IPS-20b (cell line): ENCODE measurements at regions not wholly inside any gene's neighbourhood (a gene's known extent, or its start where the extent isn't known, plus 50 kb on each side); places are given as distances from the start of the nearest gene placed in this dataset.

Experiments used
- H3K27ac ChIP-seq: one replicate; pipeline ENCODE4 v1.5.1; 2013; ENCODE audit warnings: low read length
- H3K27me3 ChIP-seq: 2 replicates; pipeline ENCODE4 v1.6.1; 2013; ENCODE audit warnings: mild to moderate bottlenecking, low read length, inconsistent platforms; ENCODE audit not compliant: insufficient read depth
- H3K36me3 ChIP-seq: 2 replicates; pipeline ENCODE4 v1.6.1; 2013; ENCODE audit warnings: low read depth, mild to moderate bottlenecking, inconsistent platforms, low read length, moderate library complexity; ENCODE audit not compliant: insufficient read depth
- H3K4me1 ChIP-seq: 2 replicates; pipeline ENCODE4 v1.6.1; 2013; ENCODE audit warnings: mild to moderate bottlenecking, control low read depth, inconsistent platforms, low read length, moderate library complexity; ENCODE audit not compliant: insufficient read depth
- H3K4me3 ChIP-seq: 2 replicates; pipeline ENCODE4 v1.5.1; 2013; ENCODE audit warnings: mild to moderate bottlenecking, low read length, inconsistent platforms
- H3K9ac ChIP-seq: 2 replicates; pipeline ENCODE4 v1.6.1; 2013; ENCODE audit warnings: low read depth, mild to moderate bottlenecking, inconsistent platforms, low read length, moderate library complexity
- H3K9me3 ChIP-seq: 2 replicates; pipeline ENCODE4 v1.6.1; 2013; ENCODE audit warnings: mild to moderate bottlenecking, low read depth, low read length, inconsistent platforms; ENCODE audit not compliant: insufficient read depth

DNA sequence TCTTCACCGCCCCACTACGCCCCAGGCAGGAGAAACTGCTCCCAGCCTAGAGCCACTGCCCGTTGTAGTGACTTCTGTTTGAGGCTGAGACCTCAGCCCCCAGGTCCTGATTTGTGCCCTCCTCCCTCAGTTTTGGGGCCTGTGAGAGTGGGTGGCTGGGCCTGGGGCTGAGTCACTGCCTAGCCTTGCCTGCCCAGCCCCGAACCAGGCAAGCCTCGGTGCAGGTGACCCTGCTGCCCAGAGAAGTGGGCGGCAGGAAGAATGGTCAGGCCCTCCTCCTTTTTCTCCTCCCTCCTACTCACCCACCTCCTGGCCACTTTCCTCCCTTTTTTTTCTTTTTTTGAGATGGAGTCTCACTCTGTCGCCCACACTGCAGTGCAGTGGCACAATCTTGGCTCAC lies 66.6 kb downstream of the ZFP36L2 start:
- H3K9ac ChIP-seq: no peak overlapping the region

DNA sequence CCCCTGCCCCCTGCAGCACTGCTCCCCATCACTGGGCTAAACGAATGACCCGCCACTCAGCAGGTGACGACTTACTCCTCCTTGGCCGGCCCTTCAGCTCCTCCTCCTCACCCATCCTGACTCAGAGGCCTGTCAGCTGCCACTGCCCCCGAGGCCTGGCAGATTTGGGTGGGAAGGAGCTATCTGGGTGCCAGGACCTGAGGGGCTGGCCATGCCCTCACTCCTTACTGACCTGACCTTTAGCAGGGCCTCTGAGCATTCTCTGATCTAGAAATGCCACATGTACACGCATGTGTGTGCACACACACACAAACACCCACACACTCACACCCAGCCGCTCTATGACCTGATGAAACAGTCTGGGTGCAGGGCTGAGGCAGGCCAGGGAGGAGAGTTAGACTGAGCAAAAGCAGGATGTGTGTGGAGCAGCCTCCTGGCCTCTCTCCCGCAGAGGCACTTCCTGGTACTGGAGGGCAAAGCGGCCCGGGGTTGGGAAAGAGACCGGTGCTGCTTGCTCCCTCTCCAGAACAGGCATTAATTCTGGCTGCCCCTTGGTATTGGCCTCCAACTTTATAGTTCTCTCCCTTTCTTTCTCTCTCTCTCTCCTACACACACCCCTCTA lies 68.0 kb downstream of the ZFP36L2 start:
- Histone ChIP-seq H3K36me3 (no peaks in the 10 kb centered on the region), H3K4me1 (no peaks in the 10 kb centered on the region), H3K4me3 (no peak overlapping the region)

More for the DNA sequence above, 66.6 kb downstream of the ZFP36L2 start:
- H3K9me3 ChIP-seq: no peaks in the 10 kb centered on the region
- no peak overlapping the region for H3K27ac ChIP-seq
- H3K4me1 ChIP-seq: no peaks in the 10 kb centered on the region
- H3K36me3 ChIP-seq: no peaks in the 10 kb centered on the region
- H3K4me3 ChIP-seq: no peak overlapping the region
- H3K27me3 ChIP-seq: no peaks in the 10 kb centered on the region

DNA sequence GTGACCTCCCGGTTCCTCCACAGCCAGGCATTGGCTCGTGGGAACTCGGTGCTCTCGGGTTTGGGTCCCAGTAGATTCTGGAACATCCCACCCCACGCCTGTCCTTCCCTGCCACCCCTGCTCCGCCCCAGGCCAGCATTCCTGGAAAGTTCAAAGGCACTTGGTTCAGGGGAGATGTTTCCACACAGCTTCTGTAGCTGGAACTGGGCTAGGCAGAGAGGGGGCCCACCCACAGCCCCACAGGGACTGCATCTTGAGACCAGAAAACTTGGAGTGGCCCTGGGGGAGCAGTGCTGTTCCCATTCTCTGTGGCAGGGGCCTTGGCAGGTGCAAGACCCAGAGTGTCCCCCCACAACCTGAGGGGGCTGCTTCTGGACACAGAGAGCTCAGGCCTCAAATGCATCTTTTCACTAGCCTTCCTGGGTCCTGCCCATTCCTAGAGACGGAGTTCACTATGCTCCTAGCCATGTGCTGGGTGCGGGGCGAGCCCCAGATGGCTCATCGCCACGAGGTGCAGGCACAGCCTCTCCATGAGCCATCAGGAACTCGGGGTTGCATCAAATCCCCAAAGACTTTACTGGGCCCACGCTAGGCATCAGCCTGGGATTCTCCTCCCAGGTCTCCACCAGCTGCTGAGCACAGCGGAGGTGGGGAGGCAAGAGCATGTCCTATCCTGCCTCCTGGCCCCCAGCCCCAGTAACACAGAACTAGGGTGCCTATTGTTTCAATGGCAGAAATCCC lies 68.7 kb downstream of the ZFP36L2 start:
- H3K27ac ChIP-seq: no peak overlapping the region

More for the DNA sequence above, 68.0 kb downstream of the ZFP36L2 start:
- no peaks in the 10 kb centered on the region for H3K9me3 ChIP-seq
- H3K27ac ChIP-seq: no peak overlapping the region
- no peak overlapping the region for H3K9ac ChIP-seq
- H3K27me3 ChIP-seq: no peaks in the 10 kb centered on the region

DNA sequence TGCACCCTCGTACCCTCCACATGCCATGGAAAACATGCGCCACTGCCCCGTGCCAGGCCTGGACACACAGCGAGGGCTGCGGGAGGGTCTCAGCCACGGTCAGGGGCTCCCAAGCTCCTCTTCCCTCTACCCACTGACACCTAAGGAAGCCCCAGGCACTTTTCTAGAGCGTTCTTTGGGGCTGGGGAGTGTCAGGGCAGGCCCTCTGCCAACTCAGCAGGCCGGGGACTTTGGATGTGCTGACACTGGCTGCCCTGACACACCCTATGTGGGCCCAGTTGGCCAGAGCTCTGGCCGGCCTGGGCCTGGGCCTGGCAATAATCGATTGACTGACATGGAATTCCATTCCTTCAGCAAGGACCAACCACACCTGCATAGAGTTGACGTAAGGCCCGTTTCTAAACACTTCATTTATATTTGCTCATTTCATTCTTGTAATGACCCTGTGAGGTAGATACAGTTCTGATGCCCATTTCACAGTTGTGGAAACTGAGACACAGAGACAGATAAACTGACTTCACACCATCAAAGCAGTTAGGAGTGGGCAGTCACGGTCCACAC lies 70.5 kb downstream of the ZFP36L2 start:
- Histone ChIP-seq H3K9me3 (no peaks in the 10 kb centered on the region), H3K9ac (no peak overlapping the region), H3K4me1 (peaks cover 3% of the 10 kb centered on the region; the same call in 1 of the 2 replicates), H3K4me3 (no peak overlapping the region), H3K36me3 (no peaks in the 10 kb centered on the region), H3K27ac (no peak overlapping the region), H3K27me3 (no peaks in the 10 kb centered on the region)

More for the DNA sequence above, 68.7 kb downstream of the ZFP36L2 start:
- Histone ChIP-seq H3K9me3 (no peaks in the 10 kb centered on the region), H3K4me3 (no peak overlapping the region), H3K36me3 (no peaks in the 10 kb centered on the region), H3K4me1 (no peaks in the 10 kb centered on the region), H3K9ac (no peak overlapping the region), H3K27me3 (no peaks in the 10 kb centered on the region)

DNA sequence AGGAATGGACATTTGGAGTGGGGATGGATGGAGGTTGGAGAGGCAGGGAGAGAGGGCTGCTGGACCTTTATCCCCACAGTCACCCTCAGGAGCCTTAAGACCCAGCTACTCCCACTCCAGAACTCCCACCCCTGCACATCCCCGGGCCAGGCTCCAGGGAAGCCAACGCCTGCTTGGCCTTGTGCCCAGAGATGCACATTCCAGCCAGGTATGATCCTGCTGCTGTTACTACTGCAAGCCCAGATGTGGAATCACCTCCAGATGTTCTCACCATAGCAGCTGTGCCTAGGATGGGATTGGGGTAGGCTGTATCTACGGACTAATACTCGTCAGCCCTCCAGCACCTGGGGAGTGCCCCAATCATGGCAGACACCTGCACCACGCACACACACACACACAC lies 71.7 kb downstream of the ZFP36L2 start:
- Histone ChIP-seq H3K4me1 (peaks cover 3% of the 10 kb centered on the region; the same call in 1 of the 2 replicates), H3K27ac (no peak overlapping the region), H3K9ac (no peak overlapping the region), H3K27me3 (no peaks in the 10 kb centered on the region), H3K9me3 (no peaks in the 10 kb centered on the region), H3K36me3 (no peaks in the 10 kb centered on the region), H3K4me3 (no peak overlapping the region)

DNA sequence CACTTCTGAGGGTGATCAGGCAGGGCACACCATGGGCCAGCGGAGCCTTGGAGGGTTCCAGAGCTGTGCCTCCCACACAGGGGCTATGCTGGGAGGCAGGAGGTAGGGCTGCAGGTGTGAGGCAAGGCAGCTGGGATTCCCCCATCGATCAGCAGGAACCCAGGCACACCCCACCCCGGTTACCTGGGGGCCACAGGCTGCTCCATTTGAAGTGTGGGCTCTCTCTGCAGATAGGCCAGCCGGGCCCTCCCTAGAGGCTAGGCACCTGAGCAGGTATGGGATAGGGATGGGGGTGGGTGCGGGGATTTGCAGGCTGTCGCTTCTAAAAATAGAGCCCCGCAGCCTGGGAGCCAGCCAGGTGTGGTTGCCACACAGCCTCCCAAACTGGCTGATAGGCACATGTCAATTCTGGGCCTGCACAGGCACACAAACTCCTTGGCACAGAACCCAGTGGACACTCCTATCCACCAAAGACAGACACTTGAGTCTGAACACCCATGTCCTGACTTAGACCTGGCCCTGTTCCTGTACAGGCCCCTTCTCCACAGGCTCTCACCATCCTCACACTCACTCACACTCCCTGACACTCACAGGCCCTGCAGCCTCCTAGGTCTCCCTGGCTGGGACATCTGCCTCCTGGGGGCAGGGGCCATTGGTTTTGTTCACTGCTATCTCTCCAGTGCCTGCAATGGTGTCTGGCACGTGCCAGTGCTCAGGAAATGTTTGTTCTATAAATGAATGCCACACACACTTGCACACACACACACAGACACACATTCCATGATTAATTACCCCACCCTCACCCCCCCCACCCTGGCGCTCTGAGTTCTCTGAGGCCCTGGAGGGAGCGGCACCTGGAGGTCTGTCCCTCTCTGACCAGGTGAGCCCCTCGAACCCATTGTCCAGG lies 73.4 kb downstream of the ZFP36L2 start:
- Histone ChIP-seq H3K27ac (no peak overlapping the region), H3K4me3 (no peak overlapping the region), H3K27me3 (no peaks in the 10 kb centered on the region), H3K9ac (no peak overlapping the region), H3K36me3 (no peaks in the 10 kb centered on the region), H3K4me1 (peaks cover 3% of the 10 kb centered on the region; the same call in 1 of the 2 replicates), H3K9me3 (no peaks in the 10 kb centered on the region)

DNA sequence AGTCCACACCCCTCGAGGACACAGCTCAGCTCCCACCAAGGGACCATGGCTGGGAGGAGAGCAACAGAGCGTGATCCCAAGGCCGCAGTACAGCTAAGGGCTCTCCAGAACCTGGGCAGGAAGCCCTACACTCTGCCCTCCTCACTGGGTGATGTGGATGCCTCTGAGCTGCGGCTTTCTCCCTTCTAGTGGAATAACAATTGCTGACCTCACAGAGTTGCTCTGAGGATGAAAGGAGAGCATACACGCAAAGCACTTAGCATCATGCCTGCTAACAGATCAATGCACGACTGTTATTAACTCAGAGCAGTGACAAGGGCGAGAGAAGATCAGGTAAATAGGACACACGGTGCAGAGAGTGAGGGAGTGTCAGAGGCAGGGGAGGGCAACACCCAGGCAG lies 74.2 kb downstream of the ZFP36L2 start:
- peaks cover 3% of the 10 kb centered on the region; the same call in 1 of the 2 replicates for H3K4me1 ChIP-seq
- H3K36me3 ChIP-seq: no peaks in the 10 kb centered on the region
- no peaks in the 10 kb centered on the region for H3K27me3 ChIP-seq
- no peak overlapping the region for H3K27ac ChIP-seq
- no peak overlapping the region for H3K4me3 ChIP-seq
- no peak overlapping the region for H3K9ac ChIP-seq
- H3K9me3 ChIP-seq: no peaks in the 10 kb centered on the region

DNA sequence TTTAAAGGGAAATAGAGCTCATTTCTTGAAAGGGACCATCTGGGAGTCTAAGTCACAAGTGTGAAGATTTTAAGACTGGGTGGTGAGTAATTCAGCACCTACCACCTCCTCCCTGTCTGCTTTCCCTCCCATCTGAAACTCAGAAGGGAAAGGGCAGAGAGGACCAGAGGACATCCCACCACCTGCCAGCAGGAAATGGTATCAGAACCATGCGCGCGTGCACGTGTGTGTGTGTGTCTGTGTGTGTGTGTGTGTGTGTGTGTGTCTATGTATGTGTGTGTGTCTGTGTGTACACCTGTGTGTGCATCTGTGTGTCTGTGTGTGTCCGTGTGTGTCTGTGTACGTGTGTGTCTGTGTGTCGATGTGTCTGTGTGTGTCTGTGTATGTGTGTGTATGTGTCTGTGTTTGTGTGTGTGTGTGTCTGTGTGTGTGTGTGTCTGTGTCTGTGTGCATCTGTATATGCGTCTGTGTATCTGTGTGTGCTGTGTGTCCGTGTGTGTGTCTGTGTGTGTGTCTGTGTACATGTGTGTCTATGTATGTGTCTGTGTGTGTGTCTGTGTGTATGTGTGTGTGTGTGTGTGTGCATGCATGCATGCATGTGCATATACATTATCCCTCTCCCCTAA lies 76.8 kb downstream of the ZFP36L2 start:
- peaks cover 6% of the 10 kb centered on the region; the same call in 1 of the 2 replicates for H3K4me1 ChIP-seq
- H3K27ac ChIP-seq: no peak overlapping the region
- H3K9ac ChIP-seq: no peak overlapping the region
- H3K27me3 ChIP-seq: no peaks in the 10 kb centered on the region
- H3K36me3 ChIP-seq: no peaks in the 10 kb centered on the region
- no peak overlapping the region for H3K4me3 ChIP-seq
- H3K9me3 ChIP-seq: no peaks in the 10 kb centered on the region

DNA sequence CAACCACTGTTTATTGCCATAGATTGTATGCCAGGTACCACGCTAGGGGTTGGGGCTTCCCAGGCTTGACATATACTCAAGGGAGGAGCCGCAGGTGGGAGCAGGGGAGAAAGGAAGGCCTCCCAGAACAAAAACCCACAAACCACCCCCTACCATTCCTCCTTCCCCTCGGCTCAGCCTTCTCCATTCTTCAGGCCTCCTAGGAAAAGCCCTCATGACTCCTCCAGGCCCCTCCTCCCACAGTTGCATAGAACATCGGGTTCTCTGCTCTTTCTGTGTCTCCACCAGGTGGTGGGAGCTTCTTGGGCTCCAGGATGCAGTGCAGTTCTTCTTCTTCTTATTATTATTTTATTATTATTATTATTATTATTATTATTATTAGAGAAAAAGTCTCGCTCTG lies 80.3 kb downstream of the ZFP36L2 start:
- Histone ChIP-seq H3K4me1 (peaks cover 4% of the 10 kb centered on the region; the same call in 1 of the 2 replicates), H3K36me3 (no peaks in the 10 kb centered on the region)

DNA sequence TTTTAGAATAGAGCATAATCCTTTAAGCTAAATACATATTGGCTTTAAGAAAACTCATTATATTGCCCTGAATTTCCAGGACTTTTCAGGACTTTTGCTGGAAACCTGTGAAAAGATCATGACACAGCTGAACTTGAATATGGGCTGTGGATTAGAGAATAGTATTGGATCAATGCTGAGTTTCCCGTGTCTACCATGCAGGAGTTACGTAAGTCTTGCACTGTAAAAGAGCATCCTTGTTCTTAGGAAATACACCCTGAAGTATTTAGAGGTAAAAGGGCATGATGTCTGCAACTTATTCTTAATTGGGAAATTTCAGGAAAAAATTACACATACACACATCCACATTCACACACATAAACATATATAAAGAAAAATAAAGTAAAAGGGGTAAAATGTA lies 82.1 kb downstream of the ZFP36L2 start:
- no peak overlapping the region for H3K27ac ChIP-seq
- H3K9me3 ChIP-seq: no peaks in the 10 kb centered on the region
- H3K9ac ChIP-seq: no peak overlapping the region

More for the DNA sequence above, 80.3 kb downstream of the ZFP36L2 start:
- H3K9me3 ChIP-seq: no peaks in the 10 kb centered on the region
- H3K27ac ChIP-seq: no peak overlapping the region
- H3K9ac ChIP-seq: no peak overlapping the region
- H3K27me3 ChIP-seq: no peaks in the 10 kb centered on the region
- no peak overlapping the region for H3K4me3 ChIP-seq

DNA sequence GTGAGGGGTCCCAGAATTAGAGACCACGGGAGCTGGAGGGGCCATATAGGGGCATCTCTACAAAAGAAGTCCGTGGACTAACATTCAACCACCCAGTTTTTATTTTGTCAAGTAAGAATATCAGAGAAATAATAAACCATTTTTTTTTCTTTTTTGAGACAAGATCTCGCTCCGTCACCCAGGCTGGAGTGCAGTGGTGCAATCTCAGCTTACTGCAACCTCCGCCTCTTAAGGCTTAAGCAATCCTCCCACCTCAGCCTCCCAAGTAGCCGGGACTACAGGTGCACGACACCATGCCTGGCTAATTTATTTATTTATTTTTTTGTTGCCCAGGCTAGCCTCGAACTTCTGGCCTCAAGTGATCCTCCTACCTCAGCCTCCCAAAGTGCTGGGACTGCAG lies 82.7 kb downstream of the ZFP36L2 start:
- H3K4me1 ChIP-seq: peaks cover 4% of the 10 kb centered on the region; the same call in 1 of the 2 replicates
- no peak overlapping the region for H3K27ac ChIP-seq
- no peaks in the 10 kb centered on the region for H3K27me3 ChIP-seq
- H3K36me3 ChIP-seq: no peaks in the 10 kb centered on the region
- H3K9ac ChIP-seq: no peak overlapping the region
- no peak overlapping the region for H3K4me3 ChIP-seq
- no peaks in the 10 kb centered on the region for H3K9me3 ChIP-seq

More for the DNA sequence above, 82.1 kb downstream of the ZFP36L2 start:
- Histone ChIP-seq H3K27me3 (no peaks in the 10 kb centered on the region), H3K4me1 (peaks cover 4% of the 10 kb centered on the region; the same call in 1 of the 2 replicates), H3K4me3 (no peak overlapping the region), H3K36me3 (no peaks in the 10 kb centered on the region)
